ENCODE measurements at regions not wholly inside any gene's neighbourhood (a gene's known extent, or its start where the extent isn't known, plus 50 kb on each side); places are given as distances from the start of the nearest gene placed in this dataset.

DNA sequence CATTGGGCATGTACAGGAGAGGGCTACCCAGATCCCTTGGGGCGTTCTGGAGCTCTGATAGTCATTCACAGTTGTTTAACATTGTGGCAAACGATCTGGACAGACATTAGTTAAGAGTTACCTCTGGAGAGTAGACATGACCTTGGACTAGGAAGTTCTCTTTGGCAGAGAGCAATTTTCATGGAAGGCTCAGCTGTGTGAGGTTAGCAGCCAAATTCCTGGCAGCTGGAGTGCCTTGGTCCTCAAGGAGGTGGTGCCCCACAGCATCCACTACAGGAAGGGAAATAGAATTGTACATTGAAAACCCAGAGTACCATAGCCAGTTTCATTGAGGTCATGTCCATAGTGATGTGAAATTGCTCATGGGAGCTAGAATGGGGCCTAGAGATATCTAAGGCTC is 82.8 kb downstream of the BLID start:
- TF ChIP-seq, protein P1, sequence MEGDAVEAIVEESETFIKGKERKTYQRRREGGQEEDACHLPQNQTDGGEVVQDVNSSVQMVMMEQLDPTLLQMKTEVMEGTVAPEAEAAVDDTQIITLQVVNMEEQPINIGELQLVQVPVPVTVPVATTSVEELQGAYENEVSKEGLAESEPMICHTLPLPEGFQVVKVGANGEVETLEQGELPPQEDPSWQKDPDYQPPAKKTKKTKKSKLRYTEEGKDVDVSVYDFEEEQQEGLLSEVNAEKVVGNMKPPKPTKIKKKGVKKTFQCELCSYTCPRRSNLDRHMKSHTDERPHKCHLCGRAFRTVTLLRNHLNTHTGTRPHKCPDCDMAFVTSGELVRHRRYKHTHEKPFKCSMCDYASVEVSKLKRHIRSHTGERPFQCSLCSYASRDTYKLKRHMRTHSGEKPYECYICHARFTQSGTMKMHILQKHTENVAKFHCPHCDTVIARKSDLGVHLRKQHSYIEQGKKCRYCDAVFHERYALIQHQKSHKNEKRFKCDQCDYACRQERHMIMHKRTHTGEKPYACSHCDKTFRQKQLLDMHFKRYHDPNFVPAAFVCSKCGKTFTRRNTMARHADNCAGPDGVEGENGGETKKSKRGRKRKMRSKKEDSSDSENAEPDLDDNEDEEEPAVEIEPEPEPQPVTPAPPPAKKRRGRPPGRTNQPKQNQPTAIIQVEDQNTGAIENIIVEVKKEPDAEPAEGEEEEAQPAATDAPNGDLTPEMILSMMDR (IDR thresholded peaks at IDR 0.05), result no peak
- no peak for TF ChIP-seq SIN3A (IDR thresholded peaks at IDR 0.05; ENCODE audit: borderline replicate concordance, insufficient read depth, low read depth, low read length)
- no peak for TF ChIP-seq POLR2AphosphoS5 (IDR thresholded peaks at IDR 0.05; ENCODE audit: low read depth, low read length)

All from Panc1 (cell line).